ENCODE measurements at regions not wholly inside any gene's neighbourhood (a gene's known extent, or its start where the extent isn't known, plus 50 kb on each side); places are given as distances from the start of the nearest gene placed in this dataset.

DNA sequence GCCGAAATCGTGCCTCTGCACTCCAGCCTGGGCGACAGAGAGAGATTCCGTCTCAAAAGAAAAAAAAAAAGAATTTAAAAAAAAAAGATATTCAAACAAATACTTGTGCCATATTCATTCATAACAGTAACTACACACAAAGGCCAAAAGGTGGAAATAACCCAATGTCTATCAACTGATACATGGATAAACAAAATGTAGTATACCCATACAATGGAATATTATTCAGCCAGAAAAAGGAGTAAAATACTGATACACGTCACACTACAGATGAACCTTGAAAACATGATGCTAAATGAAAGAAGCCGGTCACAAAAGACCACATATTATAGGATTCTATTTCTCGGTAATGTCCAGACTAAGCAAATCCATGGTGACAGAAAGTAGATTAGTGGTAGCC is 109.4 kb upstream of the SOD1 start:
- DNase-seq (ENCODE audit: low read depth), result no peak
- TF ChIP-seq, protein P1, sequence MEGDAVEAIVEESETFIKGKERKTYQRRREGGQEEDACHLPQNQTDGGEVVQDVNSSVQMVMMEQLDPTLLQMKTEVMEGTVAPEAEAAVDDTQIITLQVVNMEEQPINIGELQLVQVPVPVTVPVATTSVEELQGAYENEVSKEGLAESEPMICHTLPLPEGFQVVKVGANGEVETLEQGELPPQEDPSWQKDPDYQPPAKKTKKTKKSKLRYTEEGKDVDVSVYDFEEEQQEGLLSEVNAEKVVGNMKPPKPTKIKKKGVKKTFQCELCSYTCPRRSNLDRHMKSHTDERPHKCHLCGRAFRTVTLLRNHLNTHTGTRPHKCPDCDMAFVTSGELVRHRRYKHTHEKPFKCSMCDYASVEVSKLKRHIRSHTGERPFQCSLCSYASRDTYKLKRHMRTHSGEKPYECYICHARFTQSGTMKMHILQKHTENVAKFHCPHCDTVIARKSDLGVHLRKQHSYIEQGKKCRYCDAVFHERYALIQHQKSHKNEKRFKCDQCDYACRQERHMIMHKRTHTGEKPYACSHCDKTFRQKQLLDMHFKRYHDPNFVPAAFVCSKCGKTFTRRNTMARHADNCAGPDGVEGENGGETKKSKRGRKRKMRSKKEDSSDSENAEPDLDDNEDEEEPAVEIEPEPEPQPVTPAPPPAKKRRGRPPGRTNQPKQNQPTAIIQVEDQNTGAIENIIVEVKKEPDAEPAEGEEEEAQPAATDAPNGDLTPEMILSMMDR (conservative IDR thresholded peaks at IDR 0.05; ENCODE audit: low read length), result no peak

DNA sequence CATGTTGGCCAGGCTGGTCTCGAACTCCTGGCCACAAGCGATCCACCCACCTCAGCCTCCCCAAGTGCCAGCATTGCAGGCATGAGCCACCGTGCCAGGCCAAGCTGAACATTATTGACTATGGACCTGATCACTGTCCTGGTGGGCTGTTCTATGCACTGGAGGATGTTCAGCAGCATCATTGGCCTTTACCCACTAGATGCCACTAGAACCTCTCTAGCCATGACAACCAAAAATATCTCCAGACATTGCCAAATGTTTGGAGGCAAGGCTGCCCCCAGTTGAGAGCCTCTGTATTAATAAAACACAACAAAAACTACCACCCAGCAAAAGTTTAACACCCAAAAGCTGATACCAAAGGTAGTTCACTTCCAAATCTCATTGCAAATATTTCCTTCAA is 110.8 kb upstream of the SOD1 start:
- TF ChIP-seq, protein P1 (conservative IDR thresholded peaks at IDR 0.05; ENCODE audit: low read length), result no peak
- H3K4me3 ChIP-seq (ENCODE audit: low read length), result no peak overlapping the region
- no peak for DNase-seq (ENCODE audit: low read depth)

More for the DNA sequence above, 109.4 kb upstream of the SOD1 start:
- no peak overlapping the region for H3K4me3 ChIP-seq (ENCODE audit: low read length)

DNA sequence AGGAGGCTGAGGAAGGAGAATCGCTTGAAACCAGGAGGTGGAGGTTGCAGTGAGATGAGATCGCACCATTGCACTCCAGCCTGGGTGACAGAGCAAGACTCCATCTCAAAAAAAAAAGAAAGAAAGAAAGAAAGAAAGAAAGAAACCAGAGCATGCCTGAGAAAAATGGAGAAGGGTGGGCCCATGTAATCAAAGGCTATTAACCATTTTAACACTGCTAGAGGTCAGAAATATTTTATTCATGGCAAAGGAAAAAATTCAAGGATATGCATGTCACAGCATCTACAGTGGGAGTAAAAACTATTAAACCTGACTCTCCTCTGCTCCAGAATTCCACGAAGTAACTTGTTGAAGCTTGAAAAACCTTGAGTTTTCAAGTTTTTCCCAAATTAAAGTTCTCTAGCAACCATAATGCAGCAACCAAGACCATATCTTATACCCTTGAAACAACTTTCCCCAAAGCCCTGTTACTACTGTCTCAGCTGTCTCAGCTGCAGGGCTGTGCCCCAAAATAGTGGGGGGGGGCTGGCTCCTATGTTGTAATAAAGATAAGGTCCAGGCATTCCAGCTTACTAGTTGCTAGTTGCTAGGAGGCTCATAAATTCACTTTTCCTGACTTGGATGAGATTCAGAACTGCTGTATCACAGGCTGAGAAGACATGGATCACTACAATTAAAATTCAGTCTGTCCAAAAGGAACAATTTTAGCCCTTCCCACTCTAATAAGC is 112.9 kb upstream of the SOD1 start:
- DNase-seq (ENCODE audit: low read depth), result no peak
- H3K4me3 ChIP-seq (ENCODE audit: low read length), result no peak overlapping the region
- TF ChIP-seq, protein P1 (conservative IDR thresholded peaks at IDR 0.05; ENCODE audit: low read length), result no peak

DNA sequence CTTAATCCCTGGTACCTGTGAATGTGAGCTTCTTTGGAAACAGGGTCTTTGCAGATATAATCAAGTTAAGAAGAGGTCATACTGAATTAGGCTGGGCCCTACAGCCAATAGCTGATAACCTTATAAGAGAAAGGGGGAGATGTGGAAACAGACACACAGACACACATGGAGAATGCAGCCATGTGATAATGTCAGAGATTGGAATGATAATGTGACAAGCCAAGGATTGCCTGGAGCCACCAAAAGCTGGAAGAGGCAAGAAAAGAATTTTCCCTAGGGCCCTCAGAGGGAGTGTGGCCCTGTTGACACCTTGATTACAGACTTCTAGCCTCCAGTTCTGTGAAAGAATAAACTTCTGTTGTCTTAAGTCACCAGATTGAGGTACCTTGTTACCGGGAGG is 114.5 kb upstream of the SOD1 start:
- no peak for DNase-seq (ENCODE audit: low read depth)
- TF ChIP-seq, protein P1 (conservative IDR thresholded peaks at IDR 0.05; ENCODE audit: low read length), result no peak
- H3K4me3 ChIP-seq (ENCODE audit: low read length), result no peak overlapping the region

DNA sequence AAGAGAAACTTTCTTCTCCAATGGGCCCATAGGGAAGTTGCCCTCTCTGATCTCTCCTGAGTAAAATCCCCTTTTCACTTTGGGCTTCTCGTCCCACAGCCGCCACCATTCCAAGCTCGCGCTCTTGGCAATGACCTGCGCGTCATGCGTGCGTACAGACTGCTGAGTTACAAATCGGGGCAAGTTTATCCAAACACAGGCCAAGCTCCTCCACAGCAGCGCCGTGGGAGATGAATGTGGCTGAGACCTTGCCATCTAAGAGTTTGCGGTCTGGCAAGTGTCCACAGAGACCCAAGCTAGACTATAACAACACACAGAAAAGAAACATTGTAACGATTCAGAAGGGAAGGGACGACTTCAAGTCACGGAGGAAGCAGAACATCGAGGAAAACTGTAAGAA is 116.3 kb upstream of the SOD1 start:
- no peak for DNase-seq (ENCODE audit: low read depth)
- TF ChIP-seq, protein P1 (conservative IDR thresholded peaks at IDR 0.05; ENCODE audit: low read length), result no peak
- H3K4me3 ChIP-seq (ENCODE audit: low read length), result no peak overlapping the region

DNA sequence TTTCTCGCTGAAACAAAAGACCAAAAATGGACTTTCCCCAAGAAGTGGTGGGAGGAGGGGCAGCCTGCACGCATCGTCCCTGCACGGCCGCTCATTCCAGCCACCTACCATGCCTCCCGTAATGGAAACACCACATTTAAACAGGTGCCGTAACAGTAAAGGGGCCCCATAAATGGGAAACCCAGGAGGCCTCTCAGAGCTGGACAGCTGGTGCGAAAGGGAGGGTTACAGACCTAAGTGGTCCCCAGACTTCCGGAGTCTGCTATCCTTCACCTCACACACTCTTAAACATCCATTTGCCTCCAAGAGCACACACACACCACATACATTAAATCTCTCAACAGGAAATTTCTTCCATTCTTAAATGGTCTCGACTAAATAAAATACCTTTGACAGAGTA is 120.7 kb upstream of the SOD1 start:
- DNase-seq (ENCODE audit: low read depth), result no peak
- TF ChIP-seq, protein P1 (conservative IDR thresholded peaks at IDR 0.05; ENCODE audit: low read length), result no peak
- no peak overlapping the region for H3K4me3 ChIP-seq (ENCODE audit: low read length)

DNA sequence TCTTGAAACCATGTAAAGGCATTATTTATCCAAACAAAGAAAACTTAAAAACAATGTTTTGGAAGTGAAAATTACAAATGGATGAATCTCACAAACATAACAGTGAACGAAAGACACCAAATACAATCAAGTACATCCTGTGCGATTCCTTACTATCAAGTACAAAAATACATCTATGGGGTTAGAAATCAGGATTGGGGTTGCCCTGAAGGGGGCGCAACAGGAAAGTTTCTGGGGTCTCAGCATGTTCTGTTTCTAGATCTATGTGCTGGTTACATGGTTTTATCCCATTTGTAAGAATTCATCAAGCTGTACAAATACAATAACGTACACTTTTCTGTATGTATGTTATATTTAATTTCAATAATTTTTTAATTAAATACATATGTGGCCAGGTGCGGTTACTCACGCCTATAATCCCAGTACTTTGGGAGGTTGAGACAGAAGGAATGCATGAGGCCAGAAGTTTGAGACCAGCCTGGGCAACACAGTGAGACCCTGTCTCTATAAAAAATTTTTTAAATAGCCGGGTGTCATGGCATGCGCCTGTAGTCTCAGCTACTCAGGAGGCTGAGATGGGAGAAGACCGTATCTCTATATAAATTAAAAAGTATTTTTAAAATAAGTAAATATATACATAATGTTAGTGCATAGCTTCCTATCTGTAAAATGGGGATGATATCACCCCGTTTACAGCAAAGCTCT is 121.5 kb upstream of the SOD1 start:
- DNase-seq (ENCODE audit: low read depth), result no peak

More for the DNA sequence above, 121.5 kb upstream of the SOD1 start:
- H3K4me3 ChIP-seq (ENCODE audit: low read length), result no peak overlapping the region
- TF ChIP-seq, protein P1 (conservative IDR thresholded peaks at IDR 0.05; ENCODE audit: low read length), result no peak
